Ishikawa (cell line): ENCODE measurements at regions not wholly inside any gene's neighbourhood (a gene's known extent, or its start where the extent isn't known, plus 50 kb on each side); places are given as distances from the start of the nearest gene placed in this dataset.

Source experiments
- CREB1 ChIP-seq: IDR thresholded peaks from 2 replicates; pipeline ENCODE4 v1.6.1; 2012; ENCODE audit warnings: low read depth
- EGR1 ChIP-seq: IDR thresholded peaks from 2 replicates; pipeline ENCODE4 v1.6.1; 2012
- EP300 ChIP-seq: IDR thresholded peaks from 2 replicates; pipeline ENCODE4 v1.6.1; 2012; ENCODE audit warnings: borderline replicate concordance
- FOXM1 ChIP-seq: IDR thresholded peaks from 2 replicates; pipeline ENCODE4 v1.6.1; 2012; ENCODE audit warnings: low read depth, borderline replicate concordance
- NFIC ChIP-seq: IDR thresholded peaks from 2 replicates; pipeline ENCODE4 v1.6.1; 2012
- RAD21 ChIP-seq: IDR thresholded peaks from 2 replicates; pipeline ENCODE4 v1.6.1; 2012; ENCODE audit warnings: low read depth
- TAF1 ChIP-seq: IDR thresholded peaks from 2 replicates; pipeline ENCODE4 v1.6.1; 2012; ENCODE audit warnings: low read depth, mild to moderate bottlenecking
- TEAD4 ChIP-seq: IDR thresholded peaks from 2 replicates; pipeline ENCODE4 v1.6.1; 2012
- YY1 ChIP-seq: IDR thresholded peaks from 2 replicates; pipeline ENCODE4 v1.6.1; 2012; ENCODE audit warnings: low read depth
- TF ChIP-seq, protein P1 (sequence below): IDR thresholded peaks from 2 replicates; pipeline ENCODE4 v1.6.1; 2012
- TF ChIP-seq, protein P2 (sequence below): IDR thresholded peaks from 2 replicates; pipeline ENCODE4 v1.6.1; 2012; ENCODE audit warnings: low read depth, mild to moderate bottlenecking

DNA sequence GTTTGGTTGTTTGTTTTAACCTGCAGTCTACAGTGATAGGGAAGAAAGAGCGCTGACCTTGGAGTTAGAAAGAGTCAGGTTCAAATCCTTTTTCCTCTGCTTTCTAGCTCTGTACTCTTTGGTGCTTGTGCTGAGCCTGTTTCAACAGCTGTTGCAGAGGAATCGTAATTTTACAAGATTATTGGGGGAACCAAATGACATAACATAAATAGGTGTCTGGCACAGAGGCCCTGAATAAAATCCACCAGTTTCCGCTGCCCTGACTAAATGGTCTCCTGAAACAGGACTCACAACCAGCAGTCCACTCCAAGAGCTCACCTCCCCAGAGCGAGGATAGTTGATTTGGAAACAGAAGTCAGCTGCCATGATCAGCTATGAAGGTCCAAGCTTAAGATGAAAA, 125.0 kb upstream of the CDC42EP3 start:
- TF ChIP-seq TAF1, result no peak
- TF ChIP-seq EP300, result no peak
- TF ChIP-seq YY1, result no peak
- TF ChIP-seq NFIC, result no peak
- TF ChIP-seq EGR1, result no peak
- TF ChIP-seq RAD21, result no peak
- TF ChIP-seq, protein P1, sequence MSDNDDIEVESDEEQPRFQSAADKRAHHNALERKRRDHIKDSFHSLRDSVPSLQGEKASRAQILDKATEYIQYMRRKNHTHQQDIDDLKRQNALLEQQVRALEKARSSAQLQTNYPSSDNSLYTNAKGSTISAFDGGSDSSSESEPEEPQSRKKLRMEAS, result no peak
- TF ChIP-seq, protein P2, sequence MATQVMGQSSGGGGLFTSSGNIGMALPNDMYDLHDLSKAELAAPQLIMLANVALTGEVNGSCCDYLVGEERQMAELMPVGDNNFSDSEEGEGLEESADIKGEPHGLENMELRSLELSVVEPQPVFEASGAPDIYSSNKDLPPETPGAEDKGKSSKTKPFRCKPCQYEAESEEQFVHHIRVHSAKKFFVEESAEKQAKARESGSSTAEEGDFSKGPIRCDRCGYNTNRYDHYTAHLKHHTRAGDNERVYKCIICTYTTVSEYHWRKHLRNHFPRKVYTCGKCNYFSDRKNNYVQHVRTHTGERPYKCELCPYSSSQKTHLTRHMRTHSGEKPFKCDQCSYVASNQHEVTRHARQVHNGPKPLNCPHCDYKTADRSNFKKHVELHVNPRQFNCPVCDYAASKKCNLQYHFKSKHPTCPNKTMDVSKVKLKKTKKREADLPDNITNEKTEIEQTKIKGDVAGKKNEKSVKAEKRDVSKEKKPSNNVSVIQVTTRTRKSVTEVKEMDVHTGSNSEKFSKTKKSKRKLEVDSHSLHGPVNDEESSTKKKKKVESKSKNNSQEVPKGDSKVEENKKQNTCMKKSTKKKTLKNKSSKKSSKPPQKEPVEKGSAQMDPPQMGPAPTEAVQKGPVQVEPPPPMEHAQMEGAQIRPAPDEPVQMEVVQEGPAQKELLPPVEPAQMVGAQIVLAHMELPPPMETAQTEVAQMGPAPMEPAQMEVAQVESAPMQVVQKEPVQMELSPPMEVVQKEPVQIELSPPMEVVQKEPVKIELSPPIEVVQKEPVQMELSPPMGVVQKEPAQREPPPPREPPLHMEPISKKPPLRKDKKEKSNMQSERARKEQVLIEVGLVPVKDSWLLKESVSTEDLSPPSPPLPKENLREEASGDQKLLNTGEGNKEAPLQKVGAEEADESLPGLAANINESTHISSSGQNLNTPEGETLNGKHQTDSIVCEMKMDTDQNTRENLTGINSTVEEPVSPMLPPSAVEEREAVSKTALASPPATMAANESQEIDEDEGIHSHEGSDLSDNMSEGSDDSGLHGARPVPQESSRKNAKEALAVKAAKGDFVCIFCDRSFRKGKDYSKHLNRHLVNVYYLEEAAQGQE, result no peak
- no peak for TF ChIP-seq TEAD4
- no peak for TF ChIP-seq FOXM1
- no peak for TF ChIP-seq CREB1
